Tibial nerve (tissue), 3 donors: ENCODE measurements at regions not wholly inside any gene's neighbourhood (a gene's known extent, or its start where the extent isn't known, plus 50 kb on each side); places are given as distances from the start of the nearest gene placed in this dataset.

Experiments
- POLR2A ChIP-seq, 2 donors: fragments of 450-650 bp; IDR thresholded peaks; one replicate each; pipeline ENCODE4 v1.6.1; 2017; ENCODE audit warnings: antibody characterized with exemption in 2 of 2, mild to moderate bottlenecking in 2 of 2, moderate library complexity in 2 of 2
- TF ChIP-seq, protein P1 (sequence below), 5 experiments: fragments of 200-600 bp in 3 of 5; fragments of 450-650 bp in 2 of 5; sonication (generic) in 3 of 5; IDR thresholded peaks; one replicate each; pipeline ENCODE4 v1.5.1; 2016 to 2019; ENCODE audit warnings: antibody characterized with exemption in 5 of 5, mild to moderate bottlenecking in 3 of 5, moderate library complexity in 2 of 5

DNA sequence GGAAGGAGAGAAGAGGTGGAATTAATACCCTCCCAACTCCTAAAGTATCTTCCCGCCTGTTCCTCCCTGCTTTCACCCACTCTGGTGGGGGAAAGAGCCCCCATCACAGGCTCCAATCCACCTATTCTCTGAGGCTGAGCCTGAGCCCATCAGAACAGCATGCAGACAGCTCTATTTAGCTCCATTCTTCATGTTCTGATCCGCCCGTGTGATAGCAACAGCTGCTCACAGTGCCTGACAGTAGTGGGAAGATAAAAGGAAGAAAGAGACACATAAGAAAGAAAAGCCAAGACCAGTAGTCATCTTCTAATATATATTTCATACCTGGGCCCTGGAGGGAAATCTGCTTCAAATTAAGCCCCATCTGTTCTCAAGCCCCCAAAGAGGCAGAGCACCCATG lies 80.3 kb upstream of the AKIP1 start:
- TF ChIP-seq, protein P1, sequence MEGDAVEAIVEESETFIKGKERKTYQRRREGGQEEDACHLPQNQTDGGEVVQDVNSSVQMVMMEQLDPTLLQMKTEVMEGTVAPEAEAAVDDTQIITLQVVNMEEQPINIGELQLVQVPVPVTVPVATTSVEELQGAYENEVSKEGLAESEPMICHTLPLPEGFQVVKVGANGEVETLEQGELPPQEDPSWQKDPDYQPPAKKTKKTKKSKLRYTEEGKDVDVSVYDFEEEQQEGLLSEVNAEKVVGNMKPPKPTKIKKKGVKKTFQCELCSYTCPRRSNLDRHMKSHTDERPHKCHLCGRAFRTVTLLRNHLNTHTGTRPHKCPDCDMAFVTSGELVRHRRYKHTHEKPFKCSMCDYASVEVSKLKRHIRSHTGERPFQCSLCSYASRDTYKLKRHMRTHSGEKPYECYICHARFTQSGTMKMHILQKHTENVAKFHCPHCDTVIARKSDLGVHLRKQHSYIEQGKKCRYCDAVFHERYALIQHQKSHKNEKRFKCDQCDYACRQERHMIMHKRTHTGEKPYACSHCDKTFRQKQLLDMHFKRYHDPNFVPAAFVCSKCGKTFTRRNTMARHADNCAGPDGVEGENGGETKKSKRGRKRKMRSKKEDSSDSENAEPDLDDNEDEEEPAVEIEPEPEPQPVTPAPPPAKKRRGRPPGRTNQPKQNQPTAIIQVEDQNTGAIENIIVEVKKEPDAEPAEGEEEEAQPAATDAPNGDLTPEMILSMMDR (IDR thresholded peaks at IDR 0.05): no peak
- no peak for TF ChIP-seq POLR2A (IDR thresholded peaks at IDR 0.05)
